Right cardiac atrium (tissue), 5 donors: ENCODE measurements at regions not wholly inside any gene's neighbourhood (a gene's known extent, or its start where the extent isn't known, plus 50 kb on each side); places are given as distances from the start of the nearest gene placed in this dataset.

Source experiments
- ATAC-seq, 2 donors: fragments of 200-7000 bp; cut with Tn5 transposase; one replicate each; pipeline versions ENCODE4 v1.8.0 to v1.9.1; 2020; ENCODE audit warnings: moderate library complexity in 2 of 2, mild to moderate bottlenecking in 1 of 2
- DNase-seq, 3 donors: peaks; one replicate each; pipeline ENCODE4 v3.0.0-alpha.2; 2020
- H3K27ac ChIP-seq: one replicate; pipeline ENCODE4 v1.5.1; 2013; ENCODE audit warnings: mild to moderate bottlenecking, low read length, control low read depth, moderate library complexity
- H3K27me3 ChIP-seq: one replicate; pipeline ENCODE4 v1.6.1; 2013; ENCODE audit not compliant: control insufficient read depth, insufficient read depth
- H3K4me1 ChIP-seq: one replicate; pipeline ENCODE4 v1.6.1; 2013; ENCODE audit warnings: low read length; ENCODE audit not compliant: control insufficient read depth, insufficient read depth
- H3K4me3 ChIP-seq: one replicate; pipeline ENCODE4 v1.5.1; 2013; ENCODE audit warnings: low read length, control low read depth
- H3K9me3 ChIP-seq: one replicate; pipeline ENCODE4 v1.6.1; 2013; ENCODE audit warnings: low read length; ENCODE audit not compliant: control insufficient read depth
- WGBS: extraction: QIAGEN DNeasy Blood & Tissue Kit; methylation state at CpG from one replicate; pipeline ENCODE4 v1.1.7; 2013; 5-methylcytosine and 5-hydroxymethylcytosine counted together
- intact Hi-C, 4 donors: fragments of 100-400 bp; cut with DNase I; formaldehyde crosslinking; loops; one replicate each; pipeline versions ENCODE4 v1.11.0 to v1.14.0; 2022 to 2023
- donor health status: healthy with polysubstance abuse.
- donor health status: DM: no; HTN: yes; CAD: no.
- donor health status: DM: no; HTN: no; CAD: no.
- donor health status: DM: no; HTN: yes; CAD: no; lungs with severe emphysema.
- donor health status: DM: yes; HTN: yes; CAD: no.

GRCh38 chr9:126057121-126057825 lies 269.4 kb upstream of the MVB12B start:
- H3K9me3 ChIP-seq: no peaks in the 10 kb centered on the region
- intact Hi-C loops: no loop called here
- no peak for ATAC-seq
- no peak overlapping the region for H3K27ac ChIP-seq
- H3K4me1 ChIP-seq: no peaks in the 10 kb centered on the region
- 80% methylated on average over 31 of the region's 31 CpGs for WGBS
- no peak overlapping the region for H3K4me3 ChIP-seq
- no peak for DNase-seq
- H3K27me3 ChIP-seq: no peaks in the 10 kb centered on the region

- DNase-seq: no peak
- no peaks in the 10 kb centered on the region for H3K27me3 ChIP-seq
These were observed 268.6 kb upstream of the MVB12B start for GRCh38 chr9:126058011-126058531.

DNA sequence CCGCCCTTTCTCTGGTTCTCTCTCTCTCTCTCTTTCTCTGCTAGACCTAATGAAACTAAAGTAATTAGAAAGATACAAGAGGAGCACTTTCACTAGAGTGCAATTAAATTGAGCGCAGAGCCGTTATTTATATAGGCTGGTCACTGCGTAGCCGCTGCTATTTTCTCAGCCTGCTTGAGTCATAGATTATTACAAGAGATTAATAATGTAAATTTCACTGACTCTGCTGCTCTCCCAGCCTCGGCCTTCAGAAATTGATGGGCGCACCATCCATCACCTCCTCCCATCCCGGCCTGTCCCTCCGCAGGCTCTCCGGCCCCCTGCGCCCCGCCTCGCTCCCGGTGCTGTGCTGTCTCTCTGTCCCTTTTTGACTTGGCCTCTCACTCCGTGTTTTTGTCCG lies 268.0 kb upstream of the MVB12B start:
- intact Hi-C loops: no loop called here
- Histone ChIP-seq H3K9me3 (no peaks in the 10 kb centered on the region), H3K4me3 (no peak overlapping the region), H3K27ac (no peak overlapping the region), H3K4me1 (no peaks in the 10 kb centered on the region), H3K27me3 (no peaks in the 10 kb centered on the region)
- 64% methylated on average over 16 of the region's 16 CpGs for WGBS
- DNase-seq: no peak
- ATAC-seq: no peak

More at GRCh38 chr9:126058011-126058531, 268.6 kb upstream of the MVB12B start:
- Histone ChIP-seq H3K9me3 (no peaks in the 10 kb centered on the region), H3K4me1 (no peaks in the 10 kb centered on the region), H3K4me3 (no peak overlapping the region), H3K27ac (no peak overlapping the region)
- no peak for ATAC-seq
- intact Hi-C loops: no loop called here
- WGBS: 50% methylated on average over 9 of the region's 9 CpGs

GRCh38 chr9:126061575-126061974 lies 265.1 kb upstream of the MVB12B start:
- ATAC-seq (no peak), DNase-seq (no peak)
- Histone ChIP-seq H3K27me3 (no peaks in the 10 kb centered on the region), H3K9me3 (no peaks in the 10 kb centered on the region), H3K4me3 (no peak overlapping the region), H3K4me1 (no peaks in the 10 kb centered on the region), H3K27ac (no peak overlapping the region)
- intact Hi-C loops: no loop called here
- 66% methylated on average over 5 of the region's 5 CpGs for WGBS

DNA sequence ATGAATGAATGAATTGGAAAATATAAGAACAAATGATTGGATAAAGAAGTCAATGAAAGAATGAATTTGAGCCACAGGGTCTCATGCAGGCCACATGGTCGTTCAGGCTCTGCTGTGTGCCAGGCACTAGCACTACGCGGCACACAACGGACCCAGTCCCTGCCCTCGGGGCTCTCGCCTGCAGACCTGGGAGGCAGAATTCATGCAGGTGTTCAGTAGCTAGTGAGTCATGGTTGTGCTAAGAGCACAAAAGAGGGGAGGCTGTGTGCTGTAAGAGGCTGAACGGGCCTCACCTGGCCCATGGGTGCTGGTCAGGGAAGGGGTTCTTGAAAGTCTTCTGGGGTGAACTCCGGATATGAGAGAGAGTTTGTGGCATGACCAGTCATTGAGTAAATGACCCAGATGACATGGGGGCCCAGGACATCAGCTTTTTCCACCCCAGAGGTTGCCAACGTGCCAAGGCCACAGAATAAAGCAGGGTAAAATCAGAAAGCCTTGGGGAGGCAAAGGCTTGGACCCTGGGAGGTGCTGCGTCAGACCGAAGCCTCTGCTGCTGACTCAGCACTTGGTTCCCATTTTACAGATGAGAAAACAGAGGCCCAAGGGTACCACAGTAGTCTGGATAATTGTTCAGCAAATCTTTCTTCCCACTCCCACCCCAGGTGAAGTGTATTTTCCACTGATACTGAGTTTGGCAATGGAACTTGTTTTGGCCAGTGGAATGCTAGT lies 264.3 kb upstream of the MVB12B start:
- H3K9me3 ChIP-seq: no peaks in the 10 kb centered on the region
- H3K27me3 ChIP-seq: no peaks in the 10 kb centered on the region
- no peaks in the 10 kb centered on the region for H3K4me1 ChIP-seq
- no peak overlapping the region for H3K27ac ChIP-seq
- no peak overlapping the region for H3K4me3 ChIP-seq
- WGBS: 90% methylated on average over 11 of the region's 11 CpGs
- DNase-seq: no peak
- no peak for ATAC-seq
- intact Hi-C loops: no loop called here

- Histone ChIP-seq H3K4me1 (no peaks in the 10 kb centered on the region), H3K9me3 (no peaks in the 10 kb centered on the region), H3K4me3 (no peak overlapping the region), H3K27ac (no peak overlapping the region), H3K27me3 (no peaks in the 10 kb centered on the region)
- ATAC-seq (no peak), DNase-seq (no peak)
- intact Hi-C loops: no loop called here
- 88% methylated on average over 5 of the region's 5 CpGs for WGBS
These were observed 263.3 kb upstream of the MVB12B start for GRCh38 chr9:126063326-126063725.

GRCh38 chr9:126066131-126066530 lies 260.5 kb upstream of the MVB12B start:
- no peaks in the 10 kb centered on the region for H3K9me3 ChIP-seq
- DNase-seq (no peak), ATAC-seq (no peak)
- H3K27me3 ChIP-seq: no peaks in the 10 kb centered on the region
- intact Hi-C loops: no loop called here
- no peak overlapping the region for H3K4me3 ChIP-seq
- 54% methylated on average over 6 of the region's 6 CpGs for WGBS
- no peak overlapping the region for H3K27ac ChIP-seq
- H3K4me1 ChIP-seq: no peaks in the 10 kb centered on the region

DNA sequence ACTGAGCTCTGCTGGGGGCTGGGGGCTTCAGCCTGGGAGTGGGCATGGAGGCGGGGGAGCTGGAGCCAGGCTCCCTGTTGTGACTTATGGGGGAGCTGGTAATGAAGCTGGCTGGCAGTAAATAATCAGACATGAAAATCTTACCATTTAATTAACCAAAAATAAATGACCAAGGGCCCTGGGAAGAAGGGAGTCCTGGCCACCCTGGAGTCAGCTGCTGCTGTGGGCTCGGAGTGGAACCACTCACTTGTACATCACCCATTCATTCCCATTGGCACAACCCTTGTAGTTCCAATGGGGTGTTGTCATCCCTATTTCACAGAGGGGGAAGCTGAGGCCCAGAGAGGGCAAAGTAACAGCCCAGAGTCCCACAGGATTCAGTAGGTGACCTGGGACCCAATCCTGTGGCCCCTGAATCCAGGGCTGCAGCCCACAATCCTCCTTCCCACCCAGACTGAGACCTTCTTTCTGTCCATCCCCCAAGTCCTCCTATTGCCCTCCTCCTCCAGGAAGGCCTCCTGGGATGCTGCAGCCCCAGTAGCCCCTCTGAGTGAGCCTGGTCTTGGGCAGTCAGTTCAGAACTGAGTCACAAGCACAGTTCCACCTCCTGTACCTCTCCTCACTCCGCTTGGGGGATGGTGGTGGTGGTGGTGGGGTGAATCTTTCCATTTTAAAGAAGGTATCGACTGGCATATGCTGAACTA lies 259.4 kb upstream of the MVB12B start:
- Histone ChIP-seq H3K4me1 (no peaks in the 10 kb centered on the region), H3K27ac (no peak overlapping the region)
- WGBS: 77% methylated on average over 4 of the region's 4 CpGs

GRCh38 chr9:126068534-126069230 lies 257.9 kb upstream of the MVB12B start:
- DNase-seq (no peak), ATAC-seq (no peak)
- intact Hi-C loops: no loop called here
- Histone ChIP-seq H3K27me3 (no peaks in the 10 kb centered on the region), H3K9me3 (no peaks in the 10 kb centered on the region), H3K4me3 (no peak overlapping the region), H3K4me1 (no peaks in the 10 kb centered on the region), H3K27ac (no peak overlapping the region)
- 86% methylated on average over 17 of the region's 17 CpGs for WGBS

More for the DNA sequence above, 259.4 kb upstream of the MVB12B start:
- Histone ChIP-seq H3K4me3 (no peak overlapping the region), H3K9me3 (no peaks in the 10 kb centered on the region), H3K27me3 (no peaks in the 10 kb centered on the region)
- intact Hi-C loops: no loop called here
- ATAC-seq (no peak), DNase-seq (no peak)

DNA sequence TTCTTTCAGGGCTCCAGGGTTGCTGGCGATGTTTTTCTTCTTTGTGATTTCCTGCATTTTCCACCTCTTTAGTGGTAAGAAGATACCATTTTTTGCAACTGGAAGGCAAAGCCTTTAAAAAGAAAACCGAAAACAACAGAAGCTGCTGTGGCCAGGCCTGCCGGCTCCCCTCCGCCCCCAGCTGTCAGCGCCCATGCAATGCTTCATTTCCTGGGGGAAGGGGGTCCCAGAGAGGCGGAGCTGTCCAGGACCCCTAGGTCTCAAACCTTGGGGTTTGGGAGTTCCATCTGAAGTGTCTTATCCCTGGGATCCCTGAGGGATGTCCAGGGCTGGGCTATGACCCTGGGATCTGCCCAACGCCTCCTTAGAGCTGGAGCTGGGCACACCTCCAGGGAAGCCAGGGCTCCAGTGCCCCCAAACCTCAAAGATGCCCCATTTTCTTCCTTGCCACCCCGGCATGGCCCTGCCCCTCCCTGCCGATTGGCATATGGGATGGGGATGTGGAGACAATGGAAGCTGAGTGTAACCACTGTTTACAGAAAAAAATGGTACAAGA lies 257.2 kb upstream of the MVB12B start:
- Histone ChIP-seq H3K4me1 (no peaks in the 10 kb centered on the region), H3K9me3 (no peaks in the 10 kb centered on the region), H3K27me3 (no peaks in the 10 kb centered on the region), H3K27ac (no peak overlapping the region), H3K4me3 (no peak overlapping the region)
- no peak for DNase-seq
- no peak for ATAC-seq
- WGBS: 52% methylated on average over 9 of the region's 9 CpGs
- intact Hi-C loops: no loop called here
